ENCODE measurements at regions not wholly inside any gene's neighbourhood (a gene's known extent, or its start where the extent isn't known, plus 50 kb on each side); places are given as distances from the start of the nearest gene placed in this dataset.

- TF ChIP-seq CTCF (IDR thresholded peaks at IDR 0.05) (no peak), POLR2A (IDR thresholded peaks at IDR 0.05) (no peak)
Observed at GRCh38 chrX:39409246-39409917, 608.1 kb downstream of the MID1IP1 start.

All from body of pancreas (tissue), 4 donors.